Stomach smooth muscle (tissue), 2 donors: ENCODE measurements at regions not wholly inside any gene's neighbourhood (a gene's known extent, or its start where the extent isn't known, plus 50 kb on each side); places are given as distances from the start of the nearest gene placed in this dataset.
"Not testable (repeated sequence)": the region's sequence is repeated elsewhere in the genome, so short reads cannot be mapped to it uniquely, and the experiment has no call there.

Experiments
- H3K27ac ChIP-seq: one replicate; pipeline ENCODE4 v1.7.0; 2013; ENCODE audit warnings: mild to moderate bottlenecking, low read length, inconsistent platforms
- H3K27me3 ChIP-seq, 2 donors: one replicate each; pipeline ENCODE4 v1.7.0; 2013; ENCODE audit warnings: low read length in 2 of 2; ENCODE audit not compliant: insufficient read depth in 2 of 2, control insufficient read depth in 1 of 2
- H3K36me3 ChIP-seq, 2 donors: one replicate each; pipeline ENCODE4 v1.7.0; 2013; ENCODE audit warnings: low read length in 2 of 2; ENCODE audit not compliant: control insufficient read depth in 2 of 2, insufficient read depth in 2 of 2
- H3K4me1 ChIP-seq: one replicate; pipeline ENCODE4 v1.7.0; 2013; ENCODE audit warnings: low read length; ENCODE audit not compliant: control insufficient read depth, insufficient read depth
- H3K4me3 ChIP-seq, 2 donors: one replicate each; pipeline ENCODE4 v1.7.0; 2013; ENCODE audit warnings: low read length in 2 of 2
- H3K9ac ChIP-seq, 2 donors: one replicate each; pipeline ENCODE4 v1.7.0; 2013; ENCODE audit warnings: low read length in 2 of 2, mild to moderate bottlenecking in 1 of 2
- H3K9me3 ChIP-seq, 2 donors: one replicate each; pipeline ENCODE4 v1.7.0; 2013; ENCODE audit warnings: low read length in 2 of 2; ENCODE audit not compliant: control insufficient read depth in 2 of 2
- donor health status: healthy.
- donor health status: Pancreatic carcinoma.

- no peaks in the 10 kb centered on the region for H3K9me3 ChIP-seq
- no peak overlapping the region for H3K4me3 ChIP-seq
- H3K4me1 ChIP-seq: no peaks in the 10 kb centered on the region
- peaks cover 0 to 3% of the 10 kb centered on the region in 2 donors for H3K27me3 ChIP-seq
- H3K27ac ChIP-seq: no peak overlapping the region
- H3K9ac ChIP-seq: no peak overlapping the region
- no peaks in the 10 kb centered on the region for H3K36me3 ChIP-seq
Observed at GRCh38 chr10:2893158-2893845, 174.0 kb upstream of the PFKP start.

GRCh38 chr10:2891770-2892124 is 175.6 kb upstream of the PFKP start:
- Histone ChIP-seq H3K36me3 (no peaks in the 10 kb centered on the region), H3K9me3 (no peaks in the 10 kb centered on the region), H3K27me3 (peaks cover 0 to 3% of the 10 kb centered on the region in 2 donors), H3K9ac (no peak overlapping the region), H3K4me3 (no peak overlapping the region), H3K4me1 (no peaks in the 10 kb centered on the region), H3K27ac (no peak overlapping the region)

- Histone ChIP-seq H3K4me1 (no peaks in the 10 kb centered on the region), H3K9me3 (no peaks in the 10 kb centered on the region), H3K4me3 (no peak overlapping the region), H3K36me3 (no peaks in the 10 kb centered on the region), H3K27me3 (peaks cover 0 to 3% of the 10 kb centered on the region in 2 donors), H3K27ac (no peak overlapping the region), H3K9ac (no peak overlapping the region)
Observed at GRCh38 chr10:2891073-2891769, 176.1 kb upstream of the PFKP start.

- H3K27me3 ChIP-seq: peaks cover 0 to 3% of the 10 kb centered on the region in 2 donors
- H3K4me3 ChIP-seq: no peak overlapping the region
- no peak overlapping the region for H3K27ac ChIP-seq
- H3K9me3 ChIP-seq: no peaks in the 10 kb centered on the region
- H3K4me1 ChIP-seq: no peaks in the 10 kb centered on the region
- H3K9ac ChIP-seq: no peak overlapping the region
- H3K36me3 ChIP-seq: no peaks in the 10 kb centered on the region
Observed at GRCh38 chr10:2890093-2890492, 177.3 kb upstream of the PFKP start.

- no peak overlapping the region for H3K27ac ChIP-seq
- H3K27me3 ChIP-seq: peaks cover 0 to 3% of the 10 kb centered on the region in 2 donors
- no peak overlapping the region for H3K9ac ChIP-seq
- H3K36me3 ChIP-seq: no peaks in the 10 kb centered on the region
- no peaks in the 10 kb centered on the region for H3K4me1 ChIP-seq
- H3K4me3 ChIP-seq: no peak overlapping the region
- H3K9me3 ChIP-seq: no peaks in the 10 kb centered on the region
Observed at GRCh38 chr10:2888403-2889004, 178.8 kb upstream of the PFKP start.

- no peaks in the 10 kb centered on the region for H3K4me1 ChIP-seq
- H3K4me3 ChIP-seq: no peak overlapping the region
- no peak overlapping the region for H3K27ac ChIP-seq
- H3K9me3 ChIP-seq: no peaks in the 10 kb centered on the region
- no peak overlapping the region for H3K9ac ChIP-seq
- H3K36me3 ChIP-seq: no peaks in the 10 kb centered on the region
- H3K27me3 ChIP-seq: peaks cover 0 to 3% of the 10 kb centered on the region in 2 donors
Observed at GRCh38 chr10:2887391-2888070, 179.8 kb upstream of the PFKP start.

GRCh38 chr10:2886662-2887061 is 180.7 kb upstream of the PFKP start:
- H3K4me1 ChIP-seq: no peaks in the 10 kb centered on the region
- no peaks in the 10 kb centered on the region for H3K36me3 ChIP-seq
- no peak overlapping the region for H3K27ac ChIP-seq
- no peak overlapping the region for H3K9ac ChIP-seq
- no peak overlapping the region for H3K4me3 ChIP-seq
- H3K9me3 ChIP-seq: no peaks in the 10 kb centered on the region
- H3K27me3 ChIP-seq: peaks cover 0 to 3% of the 10 kb centered on the region in 2 donors

GRCh38 chr10:2885288-2886278 is 181.8 kb upstream of the PFKP start:
- H3K9ac ChIP-seq: no peak overlapping the region
- no peaks in the 10 kb centered on the region for H3K36me3 ChIP-seq
- no peak overlapping the region for H3K4me3 ChIP-seq
- no peak overlapping the region for H3K27ac ChIP-seq
- H3K9me3 ChIP-seq: no peaks in the 10 kb centered on the region
- no peaks in the 10 kb centered on the region for H3K4me1 ChIP-seq
- H3K27me3 ChIP-seq: no peaks in the 10 kb centered on the region

GRCh38 chr10:2883983-2884540 is 183.3 kb upstream of the PFKP start:
- H3K9me3 ChIP-seq, H3K4me1 ChIP-seq, H3K4me3 ChIP-seq, H3K36me3 ChIP-seq, H3K27me3 ChIP-seq, H3K9ac ChIP-seq, H3K27ac ChIP-seq: not testable (repeated sequence)

GRCh38 chr10:2883238-2883637 is 184.1 kb upstream of the PFKP start:
- H3K27ac ChIP-seq: no peak overlapping the region
- H3K9ac ChIP-seq: no peak overlapping the region
- H3K4me3 ChIP-seq: no peak overlapping the region
- no peaks in the 10 kb centered on the region for H3K4me1 ChIP-seq
- H3K27me3 ChIP-seq: no peaks in the 10 kb centered on the region
- no peaks in the 10 kb centered on the region for H3K36me3 ChIP-seq
- no peaks in the 10 kb centered on the region for H3K9me3 ChIP-seq
